Neural progenitor cell (in vitro differentiated cells): ENCODE measurements at regions not wholly inside any gene's neighbourhood (a gene's known extent, or its start where the extent isn't known, plus 50 kb on each side); places are given as distances from the start of the nearest gene placed in this dataset.

Experiments
- DNase-seq: peaks from one replicate; pipeline ENCODE4 v3.0.0-alpha.2; 2016; ENCODE audit warnings: low spot score
- H2AFZ ChIP-seq: fragments of 200-600 bp; sonication (generic); replicated peaks from 2 replicates; pipeline ENCODE4 v1.6.1; 2016; ENCODE audit warnings: antibody characterized with exemption
- H3F3A ChIP-seq: fragments of 200-600 bp; sonication (generic); 2 replicates; pipeline ENCODE4 v1.6.1; 2016; ENCODE audit warnings: antibody characterized with exemption, low read depth
- H3K27ac ChIP-seq: fragments of 200-600 bp; sonication (generic); 2 replicates; pipeline ENCODE4 v1.5.1; 2016; ENCODE audit warnings: mild to moderate bottlenecking
- H3K27me3 ChIP-seq: fragments of 200-600 bp; sonication (generic); 2 replicates; pipeline ENCODE4 v1.6.1; 2016; ENCODE audit warnings: mild to moderate bottlenecking, moderate library complexity
- H3K36me3 ChIP-seq: fragments of 200-600 bp; sonication (generic); 2 replicates; pipeline ENCODE4 v1.5.1; 2016
- H3K4me1 ChIP-seq: fragments of 200-600 bp; sonication (generic); 2 replicates; pipeline ENCODE4 v1.6.1; 2016; ENCODE audit warnings: mixed run types
- H3K4me2 ChIP-seq: fragments of 200-600 bp; sonication (generic); 2 replicates; pipeline ENCODE4 v1.6.1; 2016
- H3K4me3 ChIP-seq: fragments of 200-600 bp; sonication (generic); 2 replicates; pipeline ENCODE4 v1.5.1; 2016
- H3K79me2 ChIP-seq: fragments of 200-600 bp; sonication (generic); 2 replicates; pipeline ENCODE4 v1.6.1; 2016; ENCODE audit warnings: low read depth
- H3K9ac ChIP-seq: fragments of 200-600 bp; sonication (generic); 2 replicates; pipeline ENCODE4 v1.6.1; 2016
- H3K9me3 ChIP-seq: fragments of 200-600 bp; sonication (generic); 2 replicates; pipeline ENCODE4 v1.5.1; 2016; ENCODE audit warnings: low read depth
- H4K20me1 ChIP-seq: fragments of 200-600 bp; sonication (generic); 2 replicates; pipeline ENCODE4 v1.6.1; 2016; ENCODE audit warnings: low read depth
- H3K27ac Mint-ChIP-seq: 3 replicates; pipeline ENCODE4 v1.8.0; 2021; ENCODE audit warnings: mixed read lengths
- H3K27me3 Mint-ChIP-seq: 2 replicates; pipeline ENCODE4 v1.8.0; 2022; ENCODE audit warnings: low read depth, mild to moderate bottlenecking, inconsistent platforms, moderate library complexity, mixed read lengths; ENCODE audit not compliant: insufficient read depth
- H3K36me3 Mint-ChIP-seq: 3 replicates; pipeline ENCODE4 v1.8.0; 2021; ENCODE audit warnings: mixed read lengths
- H3K4me1 Mint-ChIP-seq: 3 replicates; pipeline ENCODE4 v1.8.0; 2021; ENCODE audit warnings: mixed read lengths
- H3K4me3 Mint-ChIP-seq: 3 replicates; pipeline ENCODE4 v1.8.0; 2021; ENCODE audit warnings: mild to moderate bottlenecking, moderate library complexity, mixed read lengths
- H3K9me3 Mint-ChIP-seq: 3 replicates; pipeline ENCODE4 v1.8.0; 2020; ENCODE audit warnings: mixed read lengths
- CTCF ChIP-seq: fragments of 200-600 bp; sonication (generic); IDR thresholded peaks from 2 replicates; pipeline ENCODE4 v1.5.1; 2017; ENCODE audit warnings: antibody characterized with exemption, mild to moderate bottlenecking
- EZH2 ChIP-seq: fragments of 200-600 bp; sonication (generic); IDR thresholded peaks from 2 replicates; pipeline ENCODE4 v1.6.1; 2017; ENCODE audit warnings: antibody characterized with exemption, mild to moderate bottlenecking, moderate library complexity
- EZH2phosphoT487 ChIP-seq: fragments of 200-600 bp; sonication (generic); IDR thresholded peaks from 2 replicates; pipeline ENCODE4 v1.6.1; 2017; ENCODE audit warnings: antibody characterized with exemption

- no peak for DNase-seq
- H3K4me1 Mint-ChIP-seq = no peaks in the 10 kb centered on the region
- no peaks in the 10 kb centered on the region for H3K36me3 ChIP-seq
- H4K20me1 ChIP-seq = no peaks in the 10 kb centered on the region
- H3K27me3 Mint-ChIP-seq = peaks cover 4% of the 10 kb centered on the region
- TF ChIP-seq EZH2 (no peak), EZH2phosphoT487 (no peak), CTCF (no peak)
- H3K9me3 Mint-ChIP-seq = no peaks in the 10 kb centered on the region
- no peak overlapping the region for H3K4me3 Mint-ChIP-seq
- no peaks in the 10 kb centered on the region for H3K79me2 ChIP-seq
- no peak overlapping the region for H3K27ac ChIP-seq
- H3K9me3 ChIP-seq = no peaks in the 10 kb centered on the region
- no peak overlapping the region for H2AFZ ChIP-seq
- H3K4me3 ChIP-seq = no peak overlapping the region
- no peaks in the 10 kb centered on the region for H3K4me1 ChIP-seq
- H3K4me2 ChIP-seq = no peak overlapping the region
- no peak overlapping the region for H3K27ac Mint-ChIP-seq
- H3K9ac ChIP-seq = no peak overlapping the region
- no peaks in the 10 kb centered on the region for H3K27me3 ChIP-seq
- H3K36me3 Mint-ChIP-seq = no peaks in the 10 kb centered on the region
- no peaks in the 10 kb centered on the region for H3F3A ChIP-seq
Measured at GRCh38 chr1:99445071-99445470, 180.8 kb downstream of the PLPPR4 start.

GRCh38 chr1:99445486-99445885 is 181.2 kb downstream of the PLPPR4 start:
- H2AFZ ChIP-seq = no peak overlapping the region
- no peak overlapping the region for H3K27ac ChIP-seq
- H3K9ac ChIP-seq = no peak overlapping the region
- no peaks in the 10 kb centered on the region for H3K4me1 ChIP-seq
- Mint-ChIP-seq H3K36me3 (no peaks in the 10 kb centered on the region), H3K27ac (no peak overlapping the region), H3K27me3 (peaks cover 4% of the 10 kb centered on the region), H3K9me3 (no peaks in the 10 kb centered on the region), H3K4me1 (no peaks in the 10 kb centered on the region), H3K4me3 (no peak overlapping the region)
- H3K4me3 ChIP-seq = no peak overlapping the region
- H3K79me2 ChIP-seq = no peaks in the 10 kb centered on the region
- no peaks in the 10 kb centered on the region for H4K20me1 ChIP-seq
- H3K27me3 ChIP-seq = no peaks in the 10 kb centered on the region
- no peak for DNase-seq
- no peaks in the 10 kb centered on the region for H3K36me3 ChIP-seq
- no peaks in the 10 kb centered on the region for H3K9me3 ChIP-seq
- H3F3A ChIP-seq = no peaks in the 10 kb centered on the region
- TF ChIP-seq EZH2 (no peak), EZH2phosphoT487 (no peak), CTCF (no peak)
- H3K4me2 ChIP-seq = no peak overlapping the region

GRCh38 chr1:99447721-99448120 is 183.4 kb downstream of the PLPPR4 start:
- H3K9me3 Mint-ChIP-seq = no peaks in the 10 kb centered on the region
- no peaks in the 10 kb centered on the region for H3K79me2 ChIP-seq
- TF ChIP-seq CTCF = no peak
- TF ChIP-seq EZH2phosphoT487 = no peak
- TF ChIP-seq EZH2 = no peak

DNA sequence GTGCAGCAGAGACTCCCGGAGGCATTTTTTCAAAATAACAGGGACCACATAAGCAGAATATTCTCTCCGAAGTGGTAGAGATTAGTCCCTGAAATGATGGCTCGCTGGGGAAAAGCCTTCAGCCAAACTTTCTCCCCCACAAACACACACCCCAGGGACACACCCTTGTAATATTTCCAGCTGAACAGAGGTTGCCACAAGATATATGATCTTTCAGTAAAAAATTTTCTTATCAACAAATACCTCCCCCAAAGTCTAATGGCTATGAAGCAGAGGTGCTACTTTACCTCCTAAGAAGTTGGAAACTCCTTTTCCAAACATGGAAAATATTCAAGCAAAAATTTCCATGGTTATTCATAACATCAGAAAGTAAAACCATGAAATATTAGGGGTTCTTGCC is 190.2 kb upstream of the PALMD start:
- no peak for DNase-seq
- Histone ChIP-seq H3F3A (no peaks in the 10 kb centered on the region), H3K4me3 (no peak overlapping the region), H3K4me2 (no peak overlapping the region), H4K20me1 (no peaks in the 10 kb centered on the region), H3K27ac (no peak overlapping the region), H3K27me3 (no peaks in the 10 kb centered on the region), H3K4me1 (no peaks in the 10 kb centered on the region), H3K9ac (no peak overlapping the region), H3K9me3 (no peaks in the 10 kb centered on the region), H2AFZ (no peak overlapping the region), H3K79me2 (no peaks in the 10 kb centered on the region), H3K36me3 (no peaks in the 10 kb centered on the region)
- H3K4me3 Mint-ChIP-seq = no peak overlapping the region
- H3K4me1 Mint-ChIP-seq = no peaks in the 10 kb centered on the region
- TF ChIP-seq EZH2 (no peak), CTCF (no peak), EZH2phosphoT487 (no peak)
- H3K36me3 Mint-ChIP-seq = no peaks in the 10 kb centered on the region
- H3K9me3 Mint-ChIP-seq = no peaks in the 10 kb centered on the region
- H3K27ac Mint-ChIP-seq = no peak overlapping the region
- H3K27me3 Mint-ChIP-seq = no peaks in the 10 kb centered on the region

More at GRCh38 chr1:99447721-99448120, 183.4 kb downstream of the PLPPR4 start:
- Histone ChIP-seq H3K4me1 (no peaks in the 10 kb centered on the region), H3K9ac (no peak overlapping the region), H4K20me1 (no peaks in the 10 kb centered on the region), H3K27me3 (no peaks in the 10 kb centered on the region), H3F3A (no peaks in the 10 kb centered on the region), H2AFZ (no peak overlapping the region), H3K36me3 (no peaks in the 10 kb centered on the region), H3K27ac (no peak overlapping the region), H3K4me2 (no peak overlapping the region), H3K4me3 (no peak overlapping the region), H3K9me3 (no peaks in the 10 kb centered on the region)
- no peaks in the 10 kb centered on the region for H3K36me3 Mint-ChIP-seq
- H3K4me1 Mint-ChIP-seq = no peaks in the 10 kb centered on the region
- no peak for DNase-seq
- peaks cover 4% of the 10 kb centered on the region for H3K27me3 Mint-ChIP-seq
- no peak overlapping the region for H3K4me3 Mint-ChIP-seq
- no peak overlapping the region for H3K27ac Mint-ChIP-seq
